HFF-Myc (cell line): ENCODE measurements at regions not wholly inside any gene's neighbourhood (a gene's known extent, or its start where the extent isn't known, plus 50 kb on each side); places are given as distances from the start of the nearest gene placed in this dataset.
"Not testable (repeated sequence)": the region's sequence is repeated elsewhere in the genome, so short reads cannot be mapped to it uniquely, and the experiment has no call there.

Experiments used
- DNase-seq: peaks from one replicate; pipeline ENCODE4 v3.0.0-alpha.2; 2011; ENCODE audit warnings: low read depth; ENCODE audit errors: extremely low read depth
- H3K4me3 ChIP-seq: replicated peaks from 2 replicates; pipeline ENCODE4 v1.5.1; 2011; ENCODE audit warnings: low read depth, mild to moderate bottlenecking, control low read depth, low read length
- CTCF ChIP-seq: IDR thresholded peaks from 2 replicates; pipeline ENCODE4 v1.5.1; 2012; ENCODE audit warnings: mild to moderate bottlenecking, low read depth, low read length, control low read depth; ENCODE audit errors: missing control alignments

- DNase-seq, H3K4me3 ChIP-seq: not testable (repeated sequence)
Measured at GRCh38 chr1:24268555-24268954, 50.6 kb upstream of the GRHL3 start.

GRCh38 chr1:24266998-24267397 is 52.2 kb upstream of the GRHL3 start:
- no peak for DNase-seq
- H3K4me3 ChIP-seq, result no peak overlapping the region
- no peak for TF ChIP-seq CTCF

GRCh38 chr1:24266398-24266941 is 52.7 kb upstream of the GRHL3 start:
- H3K4me3 ChIP-seq, result no peak overlapping the region
- DNase-seq, result peak; percentile 43
- TF ChIP-seq CTCF, result no peak

- DNase-seq, result no peak
- no peak overlapping the region for H3K4me3 ChIP-seq
- TF ChIP-seq CTCF, result no peak
Measured at GRCh38 chr1:24263746-24264145, 55.4 kb upstream of the GRHL3 start.

GRCh38 chr1:24263211-24263610 is 55.9 kb upstream of the GRHL3 start:
- TF ChIP-seq CTCF, result no peak
- no peak for DNase-seq
- H3K4me3 ChIP-seq, result no peak overlapping the region

GRCh38 chr1:24261977-24262376 is 57.2 kb upstream of the GRHL3 start:
- TF ChIP-seq CTCF, result no peak
- no peak overlapping the region for H3K4me3 ChIP-seq
- no peak for DNase-seq

GRCh38 chr1:24258735-24259424 is 60.3 kb upstream of the GRHL3 start:
- no peak for TF ChIP-seq CTCF

More at GRCh38 chr1:24258735-24259424, 60.3 kb upstream of the GRHL3 start:
- H3K4me3 ChIP-seq, result no peak overlapping the region
- no peak for DNase-seq
